GM12878 (cell line): ENCODE measurements at regions not wholly inside any gene's neighbourhood (a gene's known extent, or its start where the extent isn't known, plus 50 kb on each side); places are given as distances from the start of the nearest gene placed in this dataset.

ENCODE experiments used
- CEBPB ChIP-seq, 2 experiments: fragments of 150-350 bp in 1 of 2; IDR thresholded peaks; 2 replicates each; pipeline ENCODE4 v1.6.1; 2012 to 2014; ENCODE audit warnings: low read depth in 2 of 2, low read length in 2 of 2, borderline replicate concordance in 1 of 2, inconsistent platforms in 1 of 2
- EP300 ChIP-seq, 2 experiments: fragments of 150-350 bp in 1 of 2; IDR thresholded peaks; 2 replicates each; pipeline ENCODE4 v1.6.1; 2011 to 2012; ENCODE audit warnings: low read depth in 2 of 2, low read length in 2 of 2, borderline replicate concordance in 1 of 2, improper control_type of control experiment in 1 of 2, inconsistent platforms in 1 of 2; ENCODE audit not compliant: control insufficient read depth in 1 of 2
- RFX5 ChIP-seq: IDR thresholded peaks from 2 replicates; pipeline ENCODE4 v1.6.1; 2011; ENCODE audit warnings: low read depth, low read length, improper control_type of control experiment
- SMC3 ChIP-seq: IDR thresholded peaks from 2 replicates; pipeline ENCODE4 v1.6.1; 2011; ENCODE audit warnings: low read length, improper control_type of control experiment, borderline replicate concordance

- no peak for TF ChIP-seq RFX5
- no peak for TF ChIP-seq EP300 (IDR thresholded peaks at IDR 0.05; ENCODE audit: borderline replicate concordance in 1 of 2, control insufficient read depth in 1 of 2, low read depth in 2 of 2, low read length in 2 of 2)
- TF ChIP-seq CEBPB (IDR thresholded peaks at IDR 0.05; ENCODE audit: borderline replicate concordance in 1 of 2, low read depth in 2 of 2, low read length in 2 of 2): no peak
- TF ChIP-seq SMC3: no peak
Observed at GRCh38 chr11:116509551-116509950, 263.2 kb downstream of the BUD13 start.
